Activated gamma-delta T cell treated with anti-CD3 and anti-CD28 coated beads, Interleukin-2, amount 50 U/mL, for 16 hours (primary cell): ENCODE measurements at regions not wholly inside any gene's neighbourhood (a gene's known extent, or its start where the extent isn't known, plus 50 kb on each side); places are given as distances from the start of the nearest gene placed in this dataset.

ENCODE experiments used
- DNase-seq: peaks from one replicate; pipeline ENCODE4 v3.0.0-alpha.2; 2020; ENCODE audit warnings: low read depth

GRCh38 chr4:155616117-155616516, 50.5 kb upstream of the GUCY1A1 start:
- no peak for DNase-seq

GRCh38 chr4:155615081-155615887, 51.4 kb upstream of the GUCY1A1 start:
- no peak for DNase-seq

DNA sequence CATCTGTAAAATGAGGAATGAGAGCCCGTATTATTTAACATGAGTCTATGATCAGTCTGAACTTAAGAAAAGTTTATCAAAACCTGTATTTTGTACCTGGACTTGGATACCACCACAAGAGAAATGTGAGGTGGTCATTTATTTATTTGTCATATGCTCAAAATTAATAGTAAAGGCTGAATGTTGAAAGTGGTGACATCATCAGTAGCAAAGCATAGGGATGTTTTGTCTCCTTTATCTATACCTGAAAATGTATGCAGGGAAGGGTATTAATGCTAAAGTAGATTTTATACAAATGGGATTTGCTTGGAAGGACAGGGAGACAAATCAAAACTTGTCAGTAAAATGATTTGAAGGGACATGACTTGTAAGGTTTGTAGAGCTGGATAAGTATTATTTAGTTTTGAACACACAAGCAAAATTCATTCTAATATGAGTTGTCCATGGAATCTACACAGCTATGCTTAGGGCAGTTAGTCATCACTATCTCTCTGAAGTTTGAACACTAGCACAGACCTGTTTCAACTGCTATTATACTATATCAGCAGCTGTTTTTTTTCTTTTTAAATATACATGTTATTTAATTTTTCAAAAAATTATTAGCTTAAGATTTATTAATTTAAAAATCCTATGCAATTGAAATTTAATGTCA, 52.4 kb upstream of the GUCY1A1 start:
- DNase-seq: no peak

DNA sequence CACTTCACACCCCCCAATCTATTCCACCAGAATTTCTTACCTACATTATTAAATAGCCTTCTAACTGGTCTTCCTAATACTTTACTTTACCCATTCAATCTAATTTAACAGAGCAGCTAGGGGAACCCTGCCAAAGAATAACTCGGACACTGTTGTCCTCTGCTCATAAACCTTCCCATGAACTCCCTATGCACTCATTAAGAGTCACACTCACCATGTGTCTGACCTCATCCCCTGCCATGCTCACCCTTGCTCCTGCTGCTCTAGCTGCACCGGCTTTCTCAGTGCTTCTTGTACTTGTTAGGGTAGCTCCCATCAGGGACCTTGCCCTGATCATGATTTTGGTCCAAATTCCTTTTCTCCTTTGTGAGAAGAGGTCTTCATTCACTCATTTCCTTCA, 54.6 kb upstream of the GUCY1A1 start:
- DNase-seq: no peak

GRCh38 chr4:155611501-155611900, 55.1 kb upstream of the GUCY1A1 start:
- DNase-seq: no peak

DNA sequence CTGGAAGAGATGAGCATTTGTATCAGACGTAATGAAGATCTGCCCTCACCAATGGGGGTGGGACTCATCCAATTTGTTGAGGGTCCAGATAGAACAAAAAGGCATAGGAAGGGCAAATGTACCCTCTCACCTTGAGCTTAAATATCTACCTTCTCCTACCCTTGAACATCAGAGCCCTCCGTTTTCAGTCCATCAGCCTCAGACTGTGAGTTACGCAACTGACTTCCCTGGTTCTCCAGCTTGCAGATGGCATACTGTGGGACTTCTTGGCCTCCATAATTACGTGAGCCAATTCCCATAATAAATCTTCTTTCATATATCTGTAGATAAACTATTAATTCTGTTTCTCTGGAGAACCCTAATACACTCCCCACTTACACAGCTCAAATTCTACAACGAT, 56.5 kb upstream of the GUCY1A1 start:
- no peak for DNase-seq

GRCh38 chr4:155609455-155610059, 57.1 kb upstream of the GUCY1A1 start:
- DNase-seq: no peak

DNA sequence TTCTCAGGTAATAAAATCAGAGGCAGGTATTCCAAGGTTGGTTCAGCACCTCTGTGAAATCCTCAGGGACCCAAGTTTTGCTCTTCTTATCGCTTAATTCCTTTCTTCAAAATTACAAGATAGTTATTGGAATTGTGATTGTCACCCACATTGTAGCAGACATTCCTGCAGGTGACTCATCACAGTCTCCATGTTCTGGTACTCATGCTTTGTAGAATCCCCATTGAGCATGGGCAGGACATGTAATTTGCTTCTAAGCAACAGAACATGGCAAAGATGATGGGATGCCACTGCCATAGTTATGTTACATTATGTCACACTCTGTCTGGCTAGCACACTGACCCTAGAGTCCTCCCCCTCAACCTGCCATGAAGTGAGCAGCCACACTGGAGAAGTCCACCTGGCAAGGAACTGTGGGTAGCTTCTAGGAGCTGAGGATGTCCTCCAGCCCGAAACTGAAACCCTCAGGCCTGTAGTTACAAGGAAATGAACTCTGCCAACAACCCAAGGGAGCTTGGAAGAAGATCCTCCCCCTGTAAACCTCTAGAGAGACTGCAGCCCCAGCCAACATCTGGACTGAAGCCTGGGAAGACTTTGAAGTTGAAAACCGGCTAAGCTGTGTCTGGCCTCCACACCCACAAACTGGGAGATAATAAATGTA, 58.3 kb upstream of the GUCY1A1 start:
- no peak for DNase-seq

DNA sequence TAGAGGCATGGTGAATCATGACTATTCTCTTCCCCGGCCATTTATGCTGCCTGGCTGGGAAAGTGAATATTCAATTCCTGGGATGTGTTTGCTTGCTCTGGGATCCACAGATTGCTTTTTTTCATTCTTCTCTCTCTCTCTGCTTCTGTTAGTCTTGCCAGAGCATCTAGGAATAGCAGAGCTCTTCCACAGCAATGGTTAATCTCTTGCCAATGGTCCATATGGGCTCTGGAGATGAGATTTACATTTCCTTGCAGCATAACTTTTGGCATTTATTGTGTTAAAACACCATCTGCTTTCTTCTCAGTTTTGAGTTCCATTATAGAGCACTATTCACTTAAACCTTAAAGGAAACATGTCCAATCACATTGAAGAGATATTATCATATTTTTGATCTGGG, 59.2 kb upstream of the GUCY1A1 start:
- no peak for DNase-seq

DNA sequence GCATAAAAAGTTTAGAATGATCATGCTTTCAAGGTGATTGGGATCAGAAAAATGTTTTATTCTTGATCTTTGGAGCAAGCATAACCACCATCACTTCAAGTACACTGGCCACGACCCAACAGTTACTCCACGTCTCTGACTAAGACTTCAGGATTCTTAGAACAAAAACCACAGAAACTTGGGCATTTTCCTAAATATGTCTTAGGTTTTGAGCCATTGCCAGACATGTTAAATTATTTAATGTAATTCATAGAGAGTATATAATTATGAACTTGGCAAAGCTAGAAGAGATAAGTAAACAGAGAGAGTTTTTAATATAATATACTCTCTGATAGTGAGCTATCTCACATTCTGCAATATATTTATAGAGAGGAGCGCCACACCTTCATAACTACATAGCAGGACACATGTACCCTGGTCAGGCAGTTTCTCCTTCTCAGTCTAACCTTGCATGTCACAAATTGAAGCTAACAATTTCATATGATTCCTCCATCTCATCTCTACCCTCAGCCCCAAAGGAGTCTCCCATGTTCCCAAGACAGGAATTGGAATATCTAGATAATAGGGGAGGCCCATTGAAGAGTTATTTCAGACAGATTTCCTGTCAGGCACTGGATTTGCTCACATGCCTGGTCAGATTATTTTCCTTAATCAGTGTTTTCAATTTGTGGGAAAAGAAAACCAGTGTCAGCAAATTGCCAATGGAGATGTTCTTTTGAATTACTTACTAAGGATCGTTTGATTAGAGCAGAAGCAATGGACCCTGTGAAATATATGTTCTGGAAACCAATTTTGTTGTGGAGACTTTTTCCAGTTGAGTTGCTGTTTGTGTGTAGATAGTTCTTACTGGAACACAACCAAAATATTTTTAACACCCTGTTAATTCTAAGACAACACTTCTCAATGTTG, 61.7 kb upstream of the GUCY1A1 start:
- no peak for DNase-seq

GRCh38 chr4:155603360-155603891, 63.2 kb upstream of the GUCY1A1 start:
- no peak for DNase-seq

GRCh38 chr4:155602351-155603140, 64.1 kb upstream of the GUCY1A1 start:
- no peak for DNase-seq

DNA sequence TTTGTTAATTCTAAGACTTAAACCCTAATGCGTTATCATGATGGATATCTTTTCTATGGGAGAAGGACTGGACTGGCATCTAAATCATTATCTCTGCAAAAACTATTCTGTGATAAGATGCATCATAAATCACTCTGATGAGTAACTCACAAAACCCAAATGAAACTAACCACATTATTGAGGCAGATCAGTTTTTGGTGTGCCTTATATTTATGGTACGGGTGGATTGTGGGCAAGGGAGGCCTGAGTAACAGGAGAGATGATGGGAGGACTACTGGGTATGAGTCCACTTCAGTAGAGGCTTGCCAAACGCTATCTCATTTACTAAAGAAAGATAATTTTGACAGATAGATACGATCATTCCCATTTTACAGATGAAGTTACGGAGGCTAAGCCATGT, 66.4 kb upstream of the GUCY1A1 start:
- DNase-seq: no peak

DNA sequence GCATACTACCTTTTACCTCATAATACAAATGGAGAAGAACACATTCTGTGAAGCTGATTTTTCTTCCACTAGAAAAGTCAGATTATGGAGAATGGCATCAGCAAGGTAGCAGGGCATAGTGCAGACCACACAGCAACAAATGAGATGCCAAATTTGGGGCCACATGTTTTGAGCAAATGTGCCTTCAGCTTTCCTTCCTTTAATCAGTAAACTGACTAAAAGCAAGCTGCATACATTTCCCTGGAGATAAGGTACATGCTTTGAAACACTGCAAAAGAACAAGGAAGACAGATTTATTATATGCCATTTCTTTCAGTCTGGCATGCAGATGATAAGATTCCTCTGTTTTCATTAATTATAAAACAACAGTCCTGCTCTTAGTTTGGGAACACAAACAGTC, 67.1 kb upstream of the GUCY1A1 start:
- DNase-seq: no peak

GRCh38 chr4:155599085-155599484, 67.6 kb upstream of the GUCY1A1 start:
- no peak for DNase-seq

DNA sequence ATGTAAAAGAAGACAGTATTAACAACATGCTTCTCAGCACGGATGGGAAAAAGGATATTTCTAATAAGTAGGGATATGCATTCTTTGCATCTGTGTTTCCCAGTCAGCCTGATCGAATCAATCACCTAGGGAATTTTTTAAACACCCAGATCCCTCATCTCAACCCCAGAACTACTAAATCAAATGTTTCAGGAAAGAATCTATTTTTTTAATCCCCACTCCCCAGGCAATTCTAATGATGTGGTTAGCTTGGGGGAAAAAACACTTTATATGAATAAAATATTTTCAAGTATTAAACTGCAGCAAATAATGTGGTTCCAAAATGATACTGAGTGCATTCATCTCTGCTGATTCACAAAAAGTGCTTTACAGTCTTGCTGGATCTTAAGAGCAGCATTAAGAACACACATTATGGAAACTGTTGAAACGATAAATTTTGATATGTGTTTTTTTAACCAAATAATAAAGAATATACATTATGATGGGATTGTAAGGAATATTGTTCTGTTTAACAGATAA, 68.7 kb upstream of the GUCY1A1 start:
- no peak for DNase-seq

GRCh38 chr4:155597281-155597680, 69.4 kb upstream of the GUCY1A1 start:
- no peak for DNase-seq

- no peak for DNase-seq
These were observed 72.9 kb upstream of the GUCY1A1 start for GRCh38 chr4:155593793-155594192.

- no peak for DNase-seq
These were observed 73.7 kb upstream of the GUCY1A1 start for GRCh38 chr4:155592938-155593297.

GRCh38 chr4:155592179-155592937, 74.3 kb upstream of the GUCY1A1 start:
- no peak for DNase-seq
